ENCODE measurements at regions not wholly inside any gene's neighbourhood (a gene's known extent, or its start where the extent isn't known, plus 50 kb on each side); places are given as distances from the start of the nearest gene placed in this dataset.
"Not testable (repeated sequence)": the region's sequence is repeated elsewhere in the genome, so short reads cannot be mapped to it uniquely, and the experiment has no call there.

DNA sequence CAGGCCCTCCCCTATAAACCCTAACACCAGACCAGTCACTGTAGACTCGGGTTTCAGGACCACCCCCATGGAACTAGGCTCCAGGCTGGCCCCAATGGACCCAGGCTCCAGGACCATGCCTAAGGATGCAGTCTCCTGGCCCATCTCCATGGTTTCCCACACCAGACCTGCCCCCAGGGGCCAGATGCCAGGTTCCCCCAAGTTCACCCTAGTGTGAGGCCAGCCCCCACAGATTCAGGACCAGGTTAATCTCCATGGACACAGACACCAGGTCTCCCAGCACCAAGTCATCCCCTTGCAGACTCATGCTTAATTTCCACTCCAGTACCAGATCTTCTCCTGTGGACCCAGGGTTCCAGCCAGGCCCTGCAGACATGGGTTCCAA lies 103.8 kb upstream of the LANCL2 start:
- no peak overlapping the region for H3K27ac Mint-ChIP-seq
- H3K4me3 Mint-ChIP-seq = no peak overlapping the region
- no peaks in the 10 kb centered on the region for H3K9me3 Mint-ChIP-seq
- H3K4me1 Mint-ChIP-seq (ENCODE audit: low read depth) = peaks cover under 1% of the 10 kb centered on the region
- H3K27me3 Mint-ChIP-seq = peaks cover 22% of the 10 kb centered on the region
- no peaks in the 10 kb centered on the region for H3K36me3 Mint-ChIP-seq (ENCODE audit: low read depth)

DNA sequence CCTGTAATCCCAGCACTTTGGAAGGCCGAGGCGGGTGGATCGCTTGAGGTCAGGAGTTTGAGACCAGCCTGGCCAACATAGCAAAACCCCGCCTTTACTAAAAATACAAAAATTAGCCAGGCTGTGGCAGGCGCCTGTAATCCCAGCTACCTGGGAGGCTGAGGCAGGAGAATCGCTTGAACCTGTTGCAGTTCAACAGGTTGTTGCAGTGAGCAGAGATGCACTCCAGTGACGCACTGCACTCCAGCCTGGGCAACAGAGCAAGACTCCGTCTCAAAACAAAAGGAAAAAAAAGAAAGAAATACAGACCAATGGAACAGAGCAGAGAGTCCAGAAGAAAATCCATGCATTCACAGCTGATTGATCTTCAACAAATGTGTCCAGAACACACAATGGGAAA lies 99.8 kb upstream of the LANCL2 start:
- not testable (repeated sequence) for H3K4me1 Mint-ChIP-seq (ENCODE audit: low read depth); H3K27ac Mint-ChIP-seq; H3K4me3 Mint-ChIP-seq; H3K9me3 Mint-ChIP-seq; H3K36me3 Mint-ChIP-seq (ENCODE audit: low read depth)
- peaks cover 12% of the 10 kb centered on the region for H3K27me3 Mint-ChIP-seq

DNA sequence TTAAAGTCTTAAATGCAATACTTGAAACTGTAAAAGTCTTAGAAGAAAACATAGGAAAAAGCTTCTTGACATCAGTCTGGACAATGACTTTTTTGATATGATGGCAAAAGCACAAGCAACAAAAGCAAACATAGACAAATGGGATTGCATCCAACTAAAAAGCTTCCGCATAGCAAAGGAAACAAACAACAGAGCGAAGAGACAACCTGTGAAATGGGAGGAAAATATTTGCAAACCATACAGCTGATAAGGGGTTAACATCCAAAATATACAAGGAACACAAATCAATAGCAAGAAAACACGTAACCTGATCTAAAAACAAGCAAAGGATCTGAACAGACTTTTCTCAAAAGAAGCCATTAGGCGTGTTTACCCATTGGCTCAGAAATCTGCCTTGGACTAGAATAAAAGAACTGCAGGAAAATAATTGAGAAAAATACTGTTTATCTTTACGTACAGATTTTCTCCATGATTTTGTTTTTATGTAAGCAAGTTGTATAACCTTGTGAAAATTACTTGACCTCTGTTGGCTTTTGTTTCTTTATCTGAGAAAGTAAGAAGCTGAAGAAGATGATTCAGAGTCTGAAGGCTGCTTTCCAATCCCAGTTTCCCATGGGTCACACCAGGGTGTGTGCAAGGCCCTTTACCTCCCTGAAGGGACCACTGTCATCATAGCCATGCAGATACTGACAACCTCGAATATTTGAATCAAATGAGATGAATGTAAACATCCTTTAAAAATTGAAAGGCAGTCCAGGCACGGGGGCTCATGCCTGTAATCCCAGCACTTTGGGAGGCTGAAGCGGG lies 99.1 kb upstream of the LANCL2 start:
- no peak overlapping the region for H3K4me3 Mint-ChIP-seq
- no peaks in the 10 kb centered on the region for H3K9me3 Mint-ChIP-seq
- peaks cover 12% of the 10 kb centered on the region for H3K27me3 Mint-ChIP-seq
- H3K27ac Mint-ChIP-seq = no peak overlapping the region
- H3K36me3 Mint-ChIP-seq (ENCODE audit: low read depth) = no peaks in the 10 kb centered on the region
- no peaks in the 10 kb centered on the region for H3K4me1 Mint-ChIP-seq (ENCODE audit: low read depth)

DNA sequence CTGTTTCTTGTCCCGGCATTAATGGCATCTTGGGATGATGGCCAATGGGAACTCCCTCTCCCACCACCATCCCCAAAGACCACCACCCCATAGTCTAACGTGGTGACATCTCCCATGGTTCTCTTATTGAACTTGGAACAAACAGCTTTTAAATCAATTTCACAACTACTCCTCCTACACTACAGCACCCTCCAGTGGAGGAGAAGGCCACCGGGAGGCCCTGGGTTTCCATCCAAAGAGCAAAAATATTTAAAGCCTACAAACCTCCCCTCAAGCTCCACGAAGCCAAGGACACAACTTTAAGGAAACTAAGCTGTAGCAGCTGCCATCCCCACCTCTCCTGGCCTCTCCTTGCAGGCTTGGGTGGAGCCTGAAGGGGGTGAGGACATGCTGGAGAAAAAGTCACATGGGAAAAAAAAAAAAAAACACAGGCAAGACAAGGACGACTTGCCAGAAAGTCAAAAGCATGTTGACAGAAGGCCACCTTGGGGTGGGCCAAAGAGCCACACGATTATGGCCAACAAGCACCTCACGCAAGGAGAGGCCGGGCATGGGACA lies 94.0 kb upstream of the LANCL2 start:
- Mint-ChIP-seq H3K27ac (no peak overlapping the region), H3K4me3 (no peak overlapping the region), H3K4me1 (ENCODE audit: low read depth) (no peaks in the 10 kb centered on the region), H3K9me3 (no peaks in the 10 kb centered on the region), H3K36me3 (ENCODE audit: low read depth) (no peaks in the 10 kb centered on the region), H3K27me3 (no peaks in the 10 kb centered on the region)

DNA sequence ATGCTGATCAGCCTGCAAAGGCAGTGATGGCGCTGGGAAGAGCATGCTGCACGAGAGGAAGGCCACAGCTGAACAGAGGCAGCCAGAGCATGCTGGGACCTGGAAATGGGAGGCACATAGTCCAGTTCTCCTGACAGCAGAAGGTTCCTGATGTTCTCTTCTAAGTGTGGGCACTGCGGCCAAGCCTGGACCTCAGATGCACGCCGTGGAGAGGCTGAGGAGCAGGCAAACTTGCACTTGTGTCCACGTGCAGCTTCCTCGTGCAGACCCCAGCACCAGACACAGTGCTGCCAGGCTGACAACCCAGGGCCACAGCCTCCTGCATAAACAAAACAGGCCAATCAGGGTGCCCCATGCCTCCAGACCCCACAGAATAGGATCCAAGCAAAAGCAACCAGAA lies 93.5 kb upstream of the LANCL2 start:
- Mint-ChIP-seq H3K4me3 (no peak overlapping the region), H3K27me3 (no peaks in the 10 kb centered on the region), H3K36me3 (ENCODE audit: low read depth) (no peaks in the 10 kb centered on the region), H3K9me3 (no peaks in the 10 kb centered on the region), H3K27ac (no peak overlapping the region), H3K4me1 (ENCODE audit: low read depth) (no peaks in the 10 kb centered on the region)

DNA sequence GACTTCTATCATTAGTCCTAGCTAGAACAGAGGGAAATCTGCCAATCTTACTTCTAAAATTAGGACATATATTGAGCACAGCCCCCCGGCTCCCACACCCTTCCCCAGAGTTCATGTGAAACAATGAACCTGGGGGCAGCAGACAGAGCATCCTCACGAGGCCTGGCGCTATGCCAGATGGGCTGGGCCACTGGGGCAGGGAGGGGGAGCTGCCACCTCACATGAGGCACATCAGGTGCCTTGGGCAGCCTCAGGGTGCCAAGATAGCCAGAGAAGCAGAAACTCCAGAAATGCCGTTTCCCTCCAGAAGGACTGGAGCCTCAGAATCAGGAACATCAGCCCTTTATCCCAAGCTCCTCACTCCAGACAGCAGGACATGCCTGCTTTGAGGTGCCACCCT lies 92.8 kb upstream of the LANCL2 start:
- Mint-ChIP-seq H3K9me3 (no peaks in the 10 kb centered on the region), H3K27me3 (no peaks in the 10 kb centered on the region), H3K36me3 (ENCODE audit: low read depth) (no peaks in the 10 kb centered on the region), H3K4me3 (no peak overlapping the region), H3K4me1 (ENCODE audit: low read depth) (no peaks in the 10 kb centered on the region), H3K27ac (no peak overlapping the region)

DNA sequence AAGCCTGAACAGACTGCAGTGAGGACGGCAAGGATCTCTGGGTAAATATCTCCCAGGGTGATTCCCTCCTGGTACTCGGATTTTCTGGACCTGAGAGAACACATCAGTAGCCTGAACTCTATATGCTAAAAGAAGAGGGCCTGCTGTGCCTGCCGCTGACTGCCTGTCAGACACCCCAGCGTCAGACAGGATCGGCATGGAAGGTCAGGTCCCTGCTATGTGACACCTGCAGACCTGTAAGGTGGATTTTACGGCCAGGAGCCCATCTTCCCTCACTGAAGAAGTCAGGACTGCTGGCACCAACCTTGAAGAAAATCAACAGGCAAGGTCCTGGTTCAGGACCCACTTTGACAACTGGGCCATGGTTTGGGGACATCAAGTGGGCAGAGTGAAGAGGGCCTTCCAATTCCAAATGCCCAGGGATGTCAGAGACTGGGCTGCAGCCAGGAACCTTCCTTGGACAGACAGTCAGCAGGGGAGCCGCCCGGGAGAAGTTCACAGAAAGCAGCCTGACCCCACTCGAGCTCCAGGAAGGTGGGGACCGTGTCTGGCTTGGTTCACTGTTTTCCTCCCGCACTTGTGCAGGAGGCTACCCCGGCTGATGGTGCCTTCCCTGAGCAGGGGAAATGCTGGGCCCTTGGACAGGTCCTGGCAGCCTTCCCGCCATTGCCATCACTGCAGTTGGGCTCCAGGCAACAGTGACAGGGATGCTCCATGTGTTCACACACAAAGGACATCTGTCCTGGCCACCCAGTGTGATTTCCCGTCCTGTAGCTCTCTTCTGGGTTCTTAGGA lies 91.8 kb upstream of the LANCL2 start:
- Mint-ChIP-seq H3K27me3 (no peaks in the 10 kb centered on the region), H3K27ac (no peak overlapping the region), H3K36me3 (ENCODE audit: low read depth) (no peaks in the 10 kb centered on the region), H3K4me1 (ENCODE audit: low read depth) (no peaks in the 10 kb centered on the region), H3K4me3 (no peak overlapping the region), H3K9me3 (no peaks in the 10 kb centered on the region)

DNA sequence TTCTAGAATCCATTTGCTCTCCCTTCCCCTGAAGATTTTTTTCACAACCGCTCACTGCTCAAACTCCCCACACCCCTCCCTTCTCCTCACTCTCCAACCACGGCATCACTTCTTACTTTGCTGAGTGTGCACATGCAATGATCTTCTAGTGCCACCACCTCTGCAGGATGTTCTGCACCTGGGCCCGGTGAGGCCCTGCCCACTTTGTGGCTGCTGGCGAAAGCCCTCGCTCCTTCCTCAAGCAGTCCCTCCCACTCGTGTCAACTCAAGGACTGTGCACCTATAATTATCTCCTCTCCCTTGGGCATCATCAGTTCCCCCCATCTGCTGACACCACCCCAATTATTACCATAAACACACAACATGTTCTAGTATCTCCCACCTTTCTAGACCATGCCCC lies 91.0 kb upstream of the LANCL2 start:
- no peak overlapping the region for H3K27ac Mint-ChIP-seq
- H3K4me1 Mint-ChIP-seq (ENCODE audit: low read depth) = no peaks in the 10 kb centered on the region
- no peak overlapping the region for H3K4me3 Mint-ChIP-seq
- no peaks in the 10 kb centered on the region for H3K36me3 Mint-ChIP-seq (ENCODE audit: low read depth)
- H3K9me3 Mint-ChIP-seq = no peaks in the 10 kb centered on the region
- no peaks in the 10 kb centered on the region for H3K27me3 Mint-ChIP-seq

DNA sequence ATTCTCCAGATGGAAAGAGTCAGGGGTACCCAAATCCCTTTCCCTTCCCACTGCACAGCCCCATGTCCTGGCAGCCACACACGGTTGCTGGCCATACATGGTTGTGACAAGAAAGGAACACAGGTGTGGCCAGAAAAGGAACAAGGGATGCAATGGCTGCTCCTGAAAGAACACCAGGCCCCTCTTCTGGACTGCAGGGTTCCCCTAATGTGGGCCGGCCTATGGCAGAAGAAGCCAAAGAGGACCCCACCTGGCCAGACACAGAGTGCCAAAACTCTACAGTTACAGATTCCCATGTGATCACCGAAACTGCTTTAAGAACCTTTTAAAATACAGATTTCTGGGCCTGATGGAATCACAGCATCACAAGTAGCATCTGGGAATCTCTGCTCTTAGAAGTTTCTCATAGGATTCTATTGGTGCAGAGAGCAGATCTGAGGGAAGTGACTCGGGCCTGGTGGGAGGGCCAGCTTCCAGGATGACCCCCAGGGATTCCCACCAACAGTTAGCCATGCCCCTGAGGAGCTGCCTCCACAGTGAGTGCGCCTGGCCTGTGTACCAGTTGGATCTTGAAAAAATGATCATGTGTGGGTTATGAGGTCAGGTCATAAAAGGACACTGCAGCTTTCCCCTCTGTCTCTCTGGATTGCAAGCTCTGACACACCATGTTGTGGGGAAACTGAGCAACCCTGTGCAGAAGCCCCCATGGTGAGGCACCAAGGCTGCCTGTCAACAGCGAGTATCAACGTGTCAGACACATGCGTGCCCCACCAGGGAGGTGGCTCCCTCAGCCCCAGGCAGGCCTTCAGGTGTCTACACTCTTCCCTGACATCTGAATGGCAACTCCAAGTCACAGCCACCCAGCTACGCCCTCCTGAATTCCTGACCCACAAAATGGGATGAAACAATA lies 89.6 kb upstream of the LANCL2 start:
- no peaks in the 10 kb centered on the region for H3K4me1 Mint-ChIP-seq (ENCODE audit: low read depth)

DNA sequence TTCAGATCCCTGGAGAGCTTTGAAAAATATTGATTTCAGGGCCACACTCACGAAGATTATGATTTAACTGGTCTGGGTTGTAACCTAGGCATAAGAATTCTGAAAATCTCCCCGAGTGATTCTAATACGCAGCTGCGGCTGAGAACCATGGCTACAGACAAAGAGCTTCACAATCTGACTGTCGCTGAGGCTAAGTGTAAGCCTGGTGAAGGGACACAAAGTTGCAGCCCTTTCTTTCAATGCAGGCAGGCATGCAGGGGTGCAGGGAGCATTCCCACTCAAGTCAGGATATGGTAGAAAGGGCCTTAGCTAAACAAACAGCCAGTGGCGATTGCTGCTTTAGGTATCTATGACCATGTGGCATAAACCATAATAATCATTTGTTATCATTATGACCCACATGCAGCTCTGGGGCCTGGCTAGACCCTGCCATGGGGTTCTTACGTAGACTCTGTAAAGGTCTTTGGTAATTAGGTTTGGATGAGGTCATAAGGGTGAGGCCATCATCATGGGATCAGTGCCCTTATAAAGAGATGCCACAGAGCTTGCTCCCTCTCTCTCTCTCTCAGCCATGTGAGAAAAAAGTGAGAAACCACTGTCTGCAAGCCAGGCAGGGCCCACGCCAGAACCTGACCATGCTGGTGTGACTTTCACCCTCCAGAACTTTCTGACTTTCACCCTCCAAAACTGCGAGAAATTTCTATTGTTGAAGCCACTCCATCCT lies 88.4 kb upstream of the LANCL2 start:
- H3K27me3 Mint-ChIP-seq = no peaks in the 10 kb centered on the region

More for the DNA sequence above, 89.6 kb upstream of the LANCL2 start:
- Mint-ChIP-seq H3K36me3 (ENCODE audit: low read depth) (no peaks in the 10 kb centered on the region), H3K9me3 (no peaks in the 10 kb centered on the region), H3K4me3 (no peak overlapping the region), H3K27me3 (no peaks in the 10 kb centered on the region), H3K27ac (no peak overlapping the region)

DNA sequence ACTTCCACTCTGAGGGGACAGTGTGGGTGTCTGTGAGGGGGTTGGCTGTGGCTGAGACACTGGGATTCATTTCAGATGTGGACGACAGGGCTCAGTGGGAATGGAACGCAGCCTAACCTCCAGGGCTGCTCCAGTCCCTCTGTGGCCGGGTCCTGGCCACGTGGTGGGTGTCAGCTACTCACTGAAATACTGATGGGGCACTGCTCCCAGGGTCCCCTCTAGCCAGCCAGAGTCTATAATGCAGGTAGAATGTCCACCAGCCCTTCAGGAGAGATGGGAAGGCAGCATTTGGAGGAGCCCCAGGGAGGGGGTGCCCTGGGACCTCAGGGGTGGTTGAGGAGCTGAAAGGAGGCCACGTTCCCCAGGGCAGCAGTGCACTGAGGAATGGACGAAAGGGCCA lies 87.2 kb upstream of the LANCL2 start:
- Mint-ChIP-seq H3K27me3 (no peaks in the 10 kb centered on the region), H3K9me3 (no peaks in the 10 kb centered on the region), H3K36me3 (ENCODE audit: low read depth) (no peaks in the 10 kb centered on the region), H3K4me3 (no peak overlapping the region), H3K4me1 (ENCODE audit: low read depth) (no peaks in the 10 kb centered on the region), H3K27ac (no peak overlapping the region)

More for the DNA sequence above, 88.4 kb upstream of the LANCL2 start:
- no peaks in the 10 kb centered on the region for H3K9me3 Mint-ChIP-seq
- H3K27ac Mint-ChIP-seq = no peak overlapping the region
- H3K36me3 Mint-ChIP-seq (ENCODE audit: low read depth) = no peaks in the 10 kb centered on the region
- no peaks in the 10 kb centered on the region for H3K4me1 Mint-ChIP-seq (ENCODE audit: low read depth)
- H3K4me3 Mint-ChIP-seq = no peak overlapping the region

DNA sequence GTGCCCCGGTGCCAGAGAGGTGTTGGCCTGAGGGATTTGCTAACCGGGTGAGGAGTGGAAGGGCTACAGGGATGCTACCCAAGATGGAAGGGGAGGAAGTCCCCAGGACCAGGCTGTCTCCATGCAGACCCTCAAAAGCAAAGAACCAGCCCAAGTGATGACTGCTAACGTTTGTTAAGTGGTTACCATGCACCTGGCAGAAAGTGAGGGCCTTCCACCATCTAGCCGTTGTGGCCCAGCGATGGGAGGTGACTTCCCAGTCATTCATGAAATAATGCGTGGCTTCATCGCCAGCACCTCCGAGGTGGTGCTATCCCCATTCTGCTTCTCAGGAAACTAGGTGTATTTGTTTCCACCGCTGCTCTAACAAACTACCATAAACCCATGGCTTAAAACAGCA lies 86.8 kb upstream of the LANCL2 start:
- H3K9me3 Mint-ChIP-seq = no peaks in the 10 kb centered on the region
- H3K27ac Mint-ChIP-seq = no peak overlapping the region
- no peaks in the 10 kb centered on the region for H3K27me3 Mint-ChIP-seq
- H3K36me3 Mint-ChIP-seq (ENCODE audit: low read depth) = no peaks in the 10 kb centered on the region
- H3K4me1 Mint-ChIP-seq (ENCODE audit: low read depth) = no peaks in the 10 kb centered on the region
- H3K4me3 Mint-ChIP-seq = no peak overlapping the region

DNA sequence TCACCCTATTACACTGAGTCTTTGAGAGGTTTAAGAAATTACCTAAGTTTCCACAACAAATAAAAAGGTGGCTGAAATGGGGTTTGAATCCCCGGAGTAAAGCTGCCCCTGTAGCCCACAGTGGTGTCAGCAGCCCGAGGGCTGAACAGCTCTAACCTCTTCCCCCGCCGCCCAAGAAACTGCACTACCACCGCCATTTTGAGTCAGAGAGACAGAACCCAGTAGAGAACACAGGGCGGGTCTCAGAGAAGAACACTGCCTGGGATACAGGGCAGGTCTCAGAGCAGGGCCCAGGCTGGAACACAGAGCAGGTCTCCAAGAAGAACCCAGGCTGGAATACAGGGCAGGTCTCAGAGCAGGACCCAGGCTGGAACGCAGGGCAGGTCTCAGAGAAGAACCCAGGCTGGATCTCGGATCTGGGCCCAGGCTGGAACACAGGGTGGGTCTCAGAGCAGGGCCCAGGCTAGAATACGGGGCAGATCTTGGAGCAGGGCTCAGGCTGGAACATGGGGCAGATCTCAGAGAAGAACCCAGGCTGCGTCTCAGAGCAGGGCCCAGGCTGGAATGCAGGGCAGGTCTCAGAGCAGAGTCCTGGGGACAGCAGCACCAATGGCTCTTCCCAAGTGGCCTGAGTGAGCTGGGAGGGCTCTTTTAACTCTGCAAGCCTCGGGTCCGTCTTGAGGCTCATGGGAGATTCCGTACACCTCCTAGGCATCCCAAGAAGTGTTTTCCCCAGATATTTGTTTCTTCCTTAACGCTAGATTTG lies 85.9 kb upstream of the LANCL2 start:
- Mint-ChIP-seq H3K27me3 (no peaks in the 10 kb centered on the region), H3K4me3 (no peak overlapping the region), H3K4me1 (ENCODE audit: low read depth) (no peaks in the 10 kb centered on the region), H3K27ac (no peak overlapping the region), H3K9me3 (no peaks in the 10 kb centered on the region), H3K36me3 (ENCODE audit: low read depth) (no peaks in the 10 kb centered on the region)
